Erythroblast (primary cell): ENCODE measurements at regions not wholly inside any gene's neighbourhood (a gene's known extent, or its start where the extent isn't known, plus 50 kb on each side); places are given as distances from the start of the nearest gene placed in this dataset.

Experiments
- GATA1 ChIP-seq: IDR thresholded peaks from 2 replicates; pipeline ENCODE4 v1.6.1; 2011; ENCODE audit warnings: low read depth, mild to moderate bottlenecking, control low read depth, low read length, moderate library complexity
- POLR2A ChIP-seq: IDR thresholded peaks from 2 replicates; pipeline ENCODE4 v1.6.1; 2011; ENCODE audit warnings: mild to moderate bottlenecking, low read length

DNA sequence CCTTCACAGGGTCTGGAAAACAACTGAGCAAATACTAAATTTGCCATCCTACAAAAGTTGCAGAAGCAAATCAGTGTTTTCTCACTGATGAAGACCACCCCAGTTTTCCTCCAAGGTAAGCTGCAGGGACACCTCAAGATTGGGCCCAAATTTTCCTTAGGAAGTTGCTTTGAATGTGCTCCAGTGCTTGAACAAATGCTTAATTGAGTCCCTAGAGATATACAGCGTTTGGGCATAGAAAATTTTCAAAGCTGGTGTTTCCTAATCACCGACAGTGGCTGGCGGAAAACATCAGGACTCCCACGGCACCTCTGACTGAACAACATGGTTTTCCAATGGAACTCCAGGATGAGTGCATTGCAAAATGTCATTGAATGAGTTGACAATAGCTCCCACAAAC, 92.5 kb upstream of the HMGA2 start:
- no peak for TF ChIP-seq POLR2A
- no peak for TF ChIP-seq GATA1
